Cardiac muscle cell (in vitro differentiated cells and primary cell): ENCODE measurements at regions not wholly inside any gene's neighbourhood (a gene's known extent, or its start where the extent isn't known, plus 50 kb on each side); places are given as distances from the start of the nearest gene placed in this dataset.
"Not testable (repeated sequence)": the region's sequence is repeated elsewhere in the genome, so short reads cannot be mapped to it uniquely, and the experiment has no call there.

Experiments
- DNase-seq, 2 donors: peaks; one replicate each; pipeline versions ENCODE4 v3.0.0 to v3.0.0-alpha.2; 2010 to 2017; ENCODE audit warnings: low read depth in 1 of 2, low spot score in 1 of 2
- H3K27ac ChIP-seq: fragments of 200-600 bp; sonication (generic); 2 replicates; pipeline ENCODE4 v1.5.1; 2016
- H3K27me3 ChIP-seq: fragments of 200-600 bp; sonication (generic); 2 replicates; pipeline ENCODE4 v1.6.0; 2016; ENCODE audit warnings: control low read depth
- H3K36me3 ChIP-seq: fragments of 200-600 bp; sonication (generic); 2 replicates; pipeline ENCODE4 v1.5.1; 2016; ENCODE audit warnings: control low read depth
- H3K4me1 ChIP-seq: fragments of 200-600 bp; sonication (generic); 2 replicates; pipeline ENCODE4 v1.8.1; 2017; ENCODE audit warnings: low read depth, mild to moderate bottlenecking, mixed run types
- H3K4me3 ChIP-seq: fragments of 200-600 bp; sonication (generic); 2 replicates; pipeline ENCODE4 v1.5.1; 2016; ENCODE audit warnings: mild to moderate bottlenecking
- H3K9me3 ChIP-seq: fragments of 200-600 bp; sonication (generic); 2 replicates; pipeline ENCODE4 v1.5.1; 2017; ENCODE audit warnings: low read depth, mild to moderate bottlenecking, control low read depth
- CTCF ChIP-seq: IDR thresholded peaks from 2 replicates; pipeline ENCODE4 v1.5.1; 2012; ENCODE audit warnings: low read depth, mild to moderate bottlenecking, low read length

GRCh38 chr7:32221736-32222135 lies 151.5 kb upstream of the PDE1C start:
- TF ChIP-seq CTCF, result no peak
- H3K27ac ChIP-seq, result no peak overlapping the region
- no peak for DNase-seq
- no peak overlapping the region for H3K4me3 ChIP-seq
- peaks cover 6% of the 10 kb centered on the region for H3K27me3 ChIP-seq
- H3K9me3 ChIP-seq, result no peaks in the 10 kb centered on the region
- no peaks in the 10 kb centered on the region for H3K36me3 ChIP-seq
- no peaks in the 10 kb centered on the region for H3K4me1 ChIP-seq

GRCh38 chr7:32221056-32221455 lies 150.8 kb upstream of the PDE1C start:
- Histone ChIP-seq H3K4me3 (no peak overlapping the region), H3K36me3 (no peaks in the 10 kb centered on the region), H3K27ac (no peak overlapping the region), H3K4me1 (no peaks in the 10 kb centered on the region), H3K9me3 (no peaks in the 10 kb centered on the region), H3K27me3 (peaks cover 6% of the 10 kb centered on the region)
- no peak for TF ChIP-seq CTCF
- no peak for DNase-seq

- H3K27ac ChIP-seq, H3K4me3 ChIP-seq, H3K36me3 ChIP-seq, H3K27me3 ChIP-seq, H3K4me1 ChIP-seq, H3K9me3 ChIP-seq: not testable (repeated sequence)
- peak in 1 of 2 donors; percentile 2 for DNase-seq
These were observed 149.6 kb upstream of the PDE1C start for GRCh38 chr7:32219831-32220230.

- H3K27me3 ChIP-seq, result peaks cover 9% of the 10 kb centered on the region
- H3K4me1 ChIP-seq, result no peaks in the 10 kb centered on the region
- TF ChIP-seq CTCF, result no peak
- no peak overlapping the region for H3K4me3 ChIP-seq
- H3K9me3 ChIP-seq, result no peaks in the 10 kb centered on the region
- H3K36me3 ChIP-seq, result no peaks in the 10 kb centered on the region
- no peak for DNase-seq
- H3K27ac ChIP-seq, result no peak overlapping the region
These were observed 149.2 kb upstream of the PDE1C start for GRCh38 chr7:32219416-32219815.

GRCh38 chr7:32218741-32219288 lies 148.6 kb upstream of the PDE1C start:
- H3K9me3 ChIP-seq, result no peaks in the 10 kb centered on the region

GRCh38 chr7:32218154-32218467 lies 147.9 kb upstream of the PDE1C start:
- no peak for DNase-seq
- no peak overlapping the region for H3K4me3 ChIP-seq
- H3K4me1 ChIP-seq, result no peaks in the 10 kb centered on the region
- H3K27ac ChIP-seq, result no peak overlapping the region
- no peak for TF ChIP-seq CTCF
- no peaks in the 10 kb centered on the region for H3K36me3 ChIP-seq
- H3K9me3 ChIP-seq, result no peaks in the 10 kb centered on the region
- peaks cover 17% of the 10 kb centered on the region for H3K27me3 ChIP-seq

More at GRCh38 chr7:32218741-32219288, 148.6 kb upstream of the PDE1C start:
- no peak for TF ChIP-seq CTCF
- no peak for DNase-seq
- no peak overlapping the region for H3K4me3 ChIP-seq
- H3K27me3 ChIP-seq, result peaks cover 12% of the 10 kb centered on the region
- H3K36me3 ChIP-seq, result no peaks in the 10 kb centered on the region
- no peaks in the 10 kb centered on the region for H3K4me1 ChIP-seq
- H3K27ac ChIP-seq, result no peak overlapping the region
